HepG2 (cell line): ENCODE measurements at regions not wholly inside any gene's neighbourhood (a gene's known extent, or its start where the extent isn't known, plus 50 kb on each side); places are given as distances from the start of the nearest gene placed in this dataset.

Source experiments
- ATAC-seq: fragments of 200-7000 bp; cut with Tn5 transposase; 3 replicates; pipeline ENCODE4 v1.9.1; 2020; ENCODE audit warnings: mild to moderate bottlenecking, moderate library complexity
- BruUV-seq: library from RNA; stranded (reverse); fragments of 400-500 nt; replicated peaks from 2 replicates; lab custom pipeline; 2021; lab: Mats Ljungman, UMichigan
- CTCF ChIA-PET: fragments of 300-600 bp; formaldehyde crosslinking; extraction: SDS; loops from one replicate; lab custom pipeline; 2021; ENCODE audit warnings: low total read pairs, inconsistent platforms, low intra/inter-chr PET ratio; lab: Yijun Ruan, JAX
- POLR2A ChIA-PET: fragments of 350-600 bp; sonication (Branson Sonifier 250); formaldehyde crosslinking; loops from one replicate; lab custom pipeline; 2020; ENCODE audit warnings: antibody characterized with exemption, inconsistent platforms; lab: Yijun Ruan, JAX
- DNase-seq: peaks from one replicate; pipeline ENCODE4 v3.0.0-alpha.2; 2015; ENCODE audit warnings: low spot score
- FAIRE-seq: peaks from 3 replicates; lab custom pipeline; 2011; peaks lifted over from hg19 to GRCh38; lab: Jason Lieb, UNC
- H2AFZ ChIP-seq: one replicate; pipeline ENCODE4 v1.6.1; 2011; ENCODE audit warnings: low read length, inconsistent platforms
- H3K27ac ChIP-seq: fragments of 300-600 bp; 3 replicates; pipeline ENCODE4 v1.8.0; 2011; ENCODE audit warnings: mixed run types, mild to moderate bottlenecking, mixed read lengths, low read length, inconsistent platforms; ENCODE audit not compliant: insufficient read depth; ENCODE audit errors: extremely low read length
- H3K27me3 ChIP-seq, 2 experiments: fragments of 200-600 bp in 1 of 2; 2 replicates in 1 of 2; 3 replicates in 1 of 2; pipeline versions ENCODE4 v1.6.0 to v1.8.0; 2011; ENCODE audit warnings: low read length in 2 of 2, mild to moderate bottlenecking in 2 of 2, moderate library complexity in 2 of 2, inconsistent platforms in 1 of 2; ENCODE audit not compliant: insufficient read depth in 2 of 2, control insufficient read depth in 1 of 2
- H3K36me3 ChIP-seq, 2 experiments: fragments of 200-600 bp in 1 of 2; replicated peaks in 1 of 2; 2 replicates in 1 of 2; 3 replicates in 1 of 2; pipeline versions ENCODE4 v1.5.1 to v1.8.0; 2011; ENCODE audit warnings: low read length in 2 of 2, inconsistent platforms in 1 of 2; ENCODE audit not compliant: insufficient read depth in 2 of 2, control insufficient read depth in 1 of 2
- H3K4me1 ChIP-seq: 2 replicates; pipeline ENCODE4 v1.5.1; 2012; ENCODE audit warnings: low read length, inconsistent platforms; ENCODE audit not compliant: insufficient read depth
- H3K4me2 ChIP-seq: 2 replicates; pipeline ENCODE4 v1.6.0; 2011; ENCODE audit warnings: low read depth, low read length, inconsistent platforms
- H3K4me3 ChIP-seq, 3 experiments: fragments of 200-600 bp in 1 of 3; sonication (generic), shearing (Covaris generic) in 1 of 3; replicated peaks in 1 of 3; 2 replicates each; pipeline ENCODE4 v1.5.1; 2011 to 2016; ENCODE audit warnings: low read length in 3 of 3, inconsistent platforms in 2 of 3, low read depth in 2 of 3, mild to moderate bottlenecking in 2 of 3, control low read depth in 1 of 3, mixed read lengths in 1 of 3; ENCODE audit not compliant: insufficient read depth in 1 of 3
- H3K79me2 ChIP-seq: one replicate; pipeline ENCODE4 v1.6.1; 2011; ENCODE audit warnings: low read length, inconsistent platforms; ENCODE audit not compliant: insufficient read depth
- H3K9ac ChIP-seq: 2 replicates; pipeline ENCODE4 v1.6.0; 2011; ENCODE audit warnings: mild to moderate bottlenecking, low read depth, low read length, inconsistent platforms; ENCODE audit not compliant: insufficient read depth
- H3K9me3 ChIP-seq: 2 replicates; pipeline ENCODE4 v1.5.1; 2012; ENCODE audit warnings: mild to moderate bottlenecking, low read length
- H4K20me1 ChIP-seq: 2 replicates; pipeline ENCODE4 v1.6.0; 2011; ENCODE audit warnings: inconsistent platforms, mild to moderate bottlenecking, low read length, moderate library complexity; ENCODE audit not compliant: insufficient read depth
- ARID2 ChIP-seq: sonication (generic); formaldehyde crosslinking; IDR thresholded peaks from 2 replicates; pipeline ENCODE4 v1.8.1; 2022; ENCODE audit warnings: mild to moderate bottlenecking, missing genetic modification reagents, borderline replicate concordance
- CC2D1A ChIP-seq: sonication (generic); formaldehyde crosslinking; IDR thresholded peaks from 2 replicates; pipeline ENCODE4 v1.8.1; 2023; ENCODE audit warnings: mild to moderate bottlenecking, missing genetic modification reagents
- HMG20A ChIP-seq: IDR thresholded peaks from 2 replicates; pipeline ENCODE4 v1.6.1; 2016; ENCODE audit warnings: borderline replicate concordance
- KDM1A ChIP-seq: IDR thresholded peaks from 2 replicates; pipeline ENCODE4 v1.6.1; 2016; ENCODE audit warnings: missing compliant biosample characterization
- MED13 ChIP-seq: sonication (generic); formaldehyde crosslinking; IDR thresholded peaks from 2 replicates; pipeline ENCODE4 v1.5.0; 2020; ENCODE audit warnings: missing genetic modification reagents
- MIER3 ChIP-seq: IDR thresholded peaks from 2 replicates; pipeline ENCODE4 v1.6.1; 2016; ENCODE audit warnings: missing compliant biosample characterization, borderline replicate concordance
- MXD4 ChIP-seq: IDR thresholded peaks from 2 replicates; pipeline ENCODE4 v1.6.1; 2016; ENCODE audit warnings: mild to moderate bottlenecking, missing biosample characterization, missing genetic modification reagents
- MZF1 ChIP-seq: sonication (generic); formaldehyde crosslinking; IDR thresholded peaks from 2 replicates; pipeline ENCODE4 v1.8.1; 2023; ENCODE audit warnings: mild to moderate bottlenecking, missing genetic modification reagents, borderline replicate concordance
- TARDBP ChIP-seq: sonication (generic); formaldehyde crosslinking; IDR thresholded peaks from 2 replicates; pipeline ENCODE4 v1.8.0; 2022; ENCODE audit warnings: mild to moderate bottlenecking, missing genetic modification reagents
- ZNF460 ChIP-seq: sonication (generic); formaldehyde crosslinking; IDR thresholded peaks from 2 replicates; pipeline ENCODE4 v1.5.1; 2020; ENCODE audit warnings: missing genetic modification reagents, mild to moderate bottlenecking, borderline replicate concordance
- ZNF605 ChIP-seq: sonication (generic); formaldehyde crosslinking; IDR thresholded peaks from 2 replicates; pipeline ENCODE4 v1.8.0; 2022; ENCODE audit warnings: mild to moderate bottlenecking, missing genetic modification reagents
- ZNF746 ChIP-seq: sonication (generic); formaldehyde crosslinking; IDR thresholded peaks from 2 replicates; pipeline ENCODE4 v1.8.0; 2022; ENCODE audit warnings: mild to moderate bottlenecking, missing genetic modification reagents
- in situ Hi-C: cut with HindIII; loops from 2 replicates; pipeline ENCODE4 v1.10.0; 2017; ENCODE audit warnings: low pct_unique_long_range_greater_than_20kb; ENCODE audit not compliant: extremely low pct_ligation_motif_present
- intact Hi-C: fragments of 100-400 bp; cut with micrococcal nuclease; formaldehyde crosslinking; loops from one replicate; pipeline ENCODE4 v1.10.0; 2022; ENCODE audit not compliant: unreplicated experiment
- TF ChIP-seq, protein P1 (sequence below): sonication (generic); formaldehyde crosslinking; IDR thresholded peaks from 2 replicates; pipeline ENCODE4 v1.4.0; 2020; ENCODE audit warnings: low read depth, missing genetic modification reagents

DNA sequence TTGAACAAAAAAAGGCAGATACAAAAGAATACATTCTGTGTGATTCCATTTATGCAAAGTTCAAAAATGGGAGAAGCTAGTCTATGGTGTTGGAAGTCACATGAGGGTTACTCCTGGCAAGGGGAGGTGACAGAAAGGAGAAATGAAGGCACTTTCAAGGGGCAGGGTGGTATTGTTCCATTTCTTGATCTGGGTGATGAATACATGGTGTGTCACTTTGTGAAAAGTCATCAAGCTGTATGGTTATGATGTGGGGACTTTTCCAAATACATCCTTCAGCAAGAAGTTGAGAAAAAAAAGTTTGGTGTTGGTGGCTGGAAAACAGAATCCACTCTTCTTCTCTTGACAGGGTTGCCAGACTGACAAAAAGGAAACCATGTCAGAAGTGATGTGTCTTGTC, 60.6 kb upstream of the MDGA1 start:
- H3K9me3 ChIP-seq = no peaks in the 10 kb centered on the region
- no peak overlapping the region for H3K9ac ChIP-seq
- H3K27ac ChIP-seq = no peak overlapping the region
- H3K4me2 ChIP-seq = no peak overlapping the region
- intact Hi-C loops = no loop called here
- H3K79me2 ChIP-seq = no peaks in the 10 kb centered on the region
- TF ChIP-seq ZNF605 (CRISPR knock-in tag) (no peak), TARDBP (no peak), CC2D1A (CRISPR knock-in tag) (no peak), MED13 (CRISPR knock-in tag) (no peak), ZNF746 (CRISPR knock-in tag) (no peak), HMG20A (CRISPR knock-in tag) (no peak), MIER3 (CRISPR knock-in tag) (no peak), MXD4 (no peak), ZNF460 (CRISPR knock-in tag) (no peak), KDM1A (CRISPR knock-in tag) (no peak), ARID2 (CRISPR knock-in tag) (no peak), MZF1 (CRISPR knock-in tag) (no peak)
- TF ChIP-seq, protein P1, sequence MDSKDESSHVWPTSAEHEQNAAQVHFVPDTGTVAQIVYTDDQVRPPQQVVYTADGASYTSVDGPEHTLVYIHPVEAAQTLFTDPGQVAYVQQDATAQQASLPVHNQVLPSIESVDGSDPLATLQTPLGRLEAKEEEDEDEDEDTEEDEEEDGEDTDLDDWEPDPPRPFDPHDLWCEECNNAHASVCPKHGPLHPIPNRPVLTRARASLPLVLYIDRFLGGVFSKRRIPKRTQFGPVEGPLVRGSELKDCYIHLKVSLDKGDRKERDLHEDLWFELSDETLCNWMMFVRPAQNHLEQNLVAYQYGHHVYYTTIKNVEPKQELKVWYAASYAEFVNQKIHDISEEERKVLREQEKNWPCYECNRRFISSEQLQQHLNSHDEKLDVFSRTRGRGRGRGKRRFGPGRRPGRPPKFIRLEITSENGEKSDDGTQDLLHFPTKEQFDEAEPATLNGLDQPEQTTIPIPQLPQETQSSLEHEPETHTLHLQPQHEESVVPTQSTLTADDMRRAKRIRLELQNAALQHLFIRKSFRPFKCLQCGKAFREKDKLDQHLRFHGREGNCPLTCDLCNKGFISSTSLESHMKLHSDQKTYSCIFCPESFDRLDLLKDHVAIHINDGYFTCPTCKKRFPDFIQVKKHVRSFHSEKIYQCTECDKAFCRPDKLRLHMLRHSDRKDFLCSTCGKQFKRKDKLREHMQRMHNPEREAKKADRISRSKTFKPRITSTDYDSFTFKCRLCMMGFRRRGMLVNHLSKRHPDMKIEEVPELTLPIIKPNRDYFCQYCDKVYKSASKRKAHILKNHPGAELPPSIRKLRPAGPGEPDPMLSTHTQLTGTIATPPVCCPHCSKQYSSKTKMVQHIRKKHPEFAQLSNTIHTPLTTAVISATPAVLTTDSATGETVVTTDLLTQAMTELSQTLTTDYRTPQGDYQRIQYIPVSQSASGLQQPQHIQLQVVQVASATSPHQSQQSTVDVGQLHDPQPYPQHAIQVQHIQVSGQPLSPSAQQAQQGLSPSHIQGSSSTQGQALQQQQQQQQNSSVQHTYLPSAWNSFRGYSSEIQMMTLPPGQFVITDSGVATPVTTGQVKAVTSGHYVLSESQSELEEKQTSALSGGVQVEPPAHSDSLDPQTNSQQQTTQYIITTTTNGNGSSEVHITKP = no peak
- TF ChIP-seq, all 625 proteins: peak for 0
- no peak overlapping the region for H2AFZ ChIP-seq
- H3K4me1 ChIP-seq = peaks cover 46% of the 10 kb centered on the region
- no peaks in the 10 kb centered on the region for H4K20me1 ChIP-seq
- no peak overlapping the region for H3K4me3 ChIP-seq
- in situ Hi-C loops = no loop called here
- FAIRE-seq = no peak
- POLR2A ChIA-PET = no interaction called here
- ATAC-seq = no peak
- no TSS peak for BruUV-seq
- CTCF ChIA-PET = no interaction called here
- H3K36me3 ChIP-seq = no peaks in the 10 kb centered on the region
- DNase-seq = no peak
- peaks cover 0 to 10% of the 10 kb centered on the region in 2 experiments; a peak in 2 of 5 replicates for H3K27me3 ChIP-seq
